H9 (cell line): ENCODE measurements at regions not wholly inside any gene's neighbourhood (a gene's known extent, or its start where the extent isn't known, plus 50 kb on each side); places are given as distances from the start of the nearest gene placed in this dataset.

Experiments used
- DNase-seq: peaks from one replicate; pipeline ENCODE4 v3.0.0-alpha.2; 2017
- H2AFZ ChIP-seq: one replicate; pipeline ENCODE4 v1.6.1; 2013; ENCODE audit warnings: mild to moderate bottlenecking, low read length, control low read depth, moderate library complexity
- H2AK5ac ChIP-seq: 2 replicates; pipeline ENCODE4 v1.6.1; 2013; ENCODE audit warnings: low read length, control low read depth, mixed read lengths; ENCODE audit not compliant: insufficient read length
- H2BK120ac ChIP-seq: one replicate; pipeline ENCODE4 v1.6.1; 2013; ENCODE audit warnings: low read depth, mild to moderate bottlenecking, low read length, control low read depth, inconsistent platforms; ENCODE audit not compliant: poor library complexity, severe bottlenecking
- H2BK12ac ChIP-seq: 2 replicates; pipeline ENCODE4 v1.6.1; 2013; ENCODE audit warnings: low read length, control low read depth, mixed read lengths, low read depth; ENCODE audit not compliant: insufficient read length
- H2BK15ac ChIP-seq: 2 replicates; pipeline ENCODE4 v1.6.1; 2013; ENCODE audit warnings: low read depth, low read length, control low read depth
- H2BK20ac ChIP-seq: one replicate; pipeline ENCODE4 v1.6.1; 2013; ENCODE audit warnings: low read depth, mild to moderate bottlenecking, low read length, control low read depth, inconsistent platforms; ENCODE audit not compliant: poor library complexity, severe bottlenecking
- H2BK5ac ChIP-seq: 2 replicates; pipeline ENCODE4 v1.6.1; 2013; ENCODE audit warnings: low read length, control low read depth, mixed read lengths; ENCODE audit not compliant: insufficient read length
- H3K14ac ChIP-seq: 2 replicates; pipeline ENCODE4 v1.6.1; 2013; ENCODE audit warnings: low read length, control low read depth; ENCODE audit not compliant: insufficient read depth
- H3K18ac ChIP-seq: 2 replicates; pipeline ENCODE4 v1.6.1; 2013; ENCODE audit warnings: low read depth, mild to moderate bottlenecking, mixed read lengths, low read length, control low read depth; ENCODE audit not compliant: insufficient read length
- H3K23ac ChIP-seq: 2 replicates; pipeline ENCODE4 v1.6.1; 2013; ENCODE audit warnings: low read length, control low read depth, mixed read lengths, low read depth; ENCODE audit not compliant: insufficient read length
- H3K23me2 ChIP-seq: 2 replicates; pipeline ENCODE4 v1.6.1; 2013; ENCODE audit warnings: low read depth, mild to moderate bottlenecking, mixed read lengths, low read length, control low read depth; ENCODE audit not compliant: insufficient read length, poor library complexity, severe bottlenecking
- H3K27ac ChIP-seq: 2 replicates; pipeline ENCODE4 v1.5.1; 2013; ENCODE audit warnings: low read length, control low read depth, mixed read lengths, low read depth; ENCODE audit not compliant: insufficient read length
- H3K27me3 ChIP-seq: 2 replicates; pipeline ENCODE4 v1.6.1; 2013; ENCODE audit warnings: low read length, control low read depth, inconsistent platforms; ENCODE audit not compliant: insufficient read depth
- H3K4ac ChIP-seq: 2 replicates; pipeline ENCODE4 v1.6.1; 2013; ENCODE audit warnings: low read depth, mild to moderate bottlenecking, control low read depth, inconsistent platforms, low read length, moderate library complexity
- H3K4me1 ChIP-seq: 2 replicates; pipeline ENCODE4 v1.6.1; 2013; ENCODE audit warnings: low read length, control low read depth, inconsistent platforms; ENCODE audit not compliant: insufficient read depth
- H3K4me2 ChIP-seq: 2 replicates; pipeline ENCODE4 v1.6.1; 2013; ENCODE audit warnings: low read length, control low read depth, mixed read lengths; ENCODE audit not compliant: insufficient read length, insufficient read depth
- H3K56ac ChIP-seq: 2 replicates; pipeline ENCODE4 v1.6.1; 2013; ENCODE audit warnings: low read depth, mild to moderate bottlenecking, mixed read lengths, low read length, control low read depth; ENCODE audit not compliant: insufficient read length
- H3K79me1 ChIP-seq: 2 replicates; pipeline ENCODE4 v1.6.1; 2013; ENCODE audit warnings: low read depth, mild to moderate bottlenecking, moderate library complexity, low read length, control low read depth, inconsistent platforms; ENCODE audit not compliant: insufficient read depth, poor library complexity, severe bottlenecking
- H3K79me2 ChIP-seq: 2 replicates; pipeline ENCODE4 v1.6.1; 2013; ENCODE audit warnings: low read length, control low read depth, inconsistent platforms; ENCODE audit not compliant: insufficient read depth
- H3K9ac ChIP-seq: 2 replicates; pipeline ENCODE4 v1.6.1; 2013; ENCODE audit warnings: low read length, control low read depth, mixed read lengths; ENCODE audit not compliant: insufficient read length; ENCODE audit errors: extremely low read depth
- H3K9me3 ChIP-seq: one replicate; pipeline ENCODE4 v1.6.1; 2013; ENCODE audit warnings: low read depth, low read length, inconsistent platforms; ENCODE audit not compliant: control insufficient read depth
- H3T11ph ChIP-seq: one replicate; pipeline ENCODE4 v1.6.1; 2013; ENCODE audit warnings: mild to moderate bottlenecking, low read length, control low read depth, inconsistent platforms
- H4K20me1 ChIP-seq: one replicate; pipeline ENCODE4 v1.6.1; 2013; ENCODE audit not compliant: control insufficient read depth, insufficient read length, insufficient read depth
- H4K5ac ChIP-seq: 2 replicates; pipeline ENCODE4 v1.6.1; 2013; ENCODE audit warnings: low read depth, mild to moderate bottlenecking, mixed read lengths, low read length, control low read depth; ENCODE audit not compliant: insufficient read length
- H4K8ac ChIP-seq: replicated peaks from 2 replicates; pipeline ENCODE4 v1.6.1; 2013; ENCODE audit warnings: low read length, control low read depth, mixed read lengths, low read depth; ENCODE audit not compliant: insufficient read length
- H4K91ac ChIP-seq: 2 replicates; pipeline ENCODE4 v1.6.1; 2013; ENCODE audit warnings: low read depth, mild to moderate bottlenecking, moderate library complexity, mixed read lengths, low read length, control low read depth; ENCODE audit not compliant: insufficient read length
- H3K27ac Mint-ChIP-seq, 3 experiments: 2 replicates in 2 of 3; 3 replicates in 1 of 3; pipeline ENCODE4 v1.8.0; 2020 to 2021; ENCODE audit warnings: mixed read lengths in 3 of 3, mild to moderate bottlenecking in 1 of 3, moderate library complexity in 1 of 3
- H3K27me3 Mint-ChIP-seq: 2 replicates; pipeline ENCODE4 v1.8.0; 2021; ENCODE audit warnings: low read depth, mild to moderate bottlenecking, moderate library complexity, mixed read lengths
- H3K36me3 Mint-ChIP-seq, 3 experiments: 2 replicates in 2 of 3; 3 replicates in 1 of 3; pipeline ENCODE4 v1.8.0; 2020 to 2021; ENCODE audit warnings: low read depth in 3 of 3, mixed read lengths in 3 of 3; ENCODE audit not compliant: insufficient read depth in 1 of 3
- H3K4me1 Mint-ChIP-seq, 2 experiments: 2 replicates each; pipeline ENCODE4 v1.8.0; 2020; ENCODE audit warnings: mixed read lengths in 2 of 2
- H3K4me3 Mint-ChIP-seq, 2 experiments: 2 replicates in 1 of 2; 3 replicates in 1 of 2; pipeline ENCODE4 v1.8.0; 2020 to 2021; ENCODE audit warnings: mild to moderate bottlenecking in 2 of 2, mixed read lengths in 2 of 2, moderate library complexity in 1 of 2
- H3K9me3 Mint-ChIP-seq, 2 experiments: 2 replicates in 1 of 2; 3 replicates in 1 of 2; pipeline ENCODE4 v1.8.0; 2020; ENCODE audit warnings: mild to moderate bottlenecking in 2 of 2, mixed read lengths in 2 of 2, moderate library complexity in 1 of 2
- CTCF ChIP-seq: fragments of 200-600 bp; sonication (generic); conservative IDR thresholded peaks from 3 replicates; pipeline ENCODE4 v1.8.0; 2021; ENCODE audit warnings: antibody characterized with exemption, mild to moderate bottlenecking
- WGBS: extraction: QIAGEN DNeasy Blood & Tissue Kit; methylation state at CpG from one replicate; pipeline ENCODE4 v1.1.7; 2013; ENCODE audit warnings: missing lambda C conversion rate, low lambda C conversion rate, mixed read lengths; ENCODE audit not compliant: insufficient read length; ENCODE audit errors: extremely low coverage; 5-methylcytosine and 5-hydroxymethylcytosine counted together

GRCh38 chr3:159761369-159761768, 227.3 kb upstream of the IL12A start:
- H3K56ac ChIP-seq, result no peak overlapping the region
- H3K4ac ChIP-seq, result no peak overlapping the region
- no peak overlapping the region for H3K4me2 ChIP-seq
- Mint-ChIP-seq H3K27me3 (peaks cover 10% of the 10 kb centered on the region), H3K36me3 (peaks cover 6 to 8% (median 7%) of the 10 kb centered on the region in 3 experiments), H3K4me1 (peaks cover 35 to 39% of the 10 kb centered on the region in 2 experiments), H3K27ac (no peak overlapping the region; a peak in 1 of 7 replicates), H3K9me3 (peaks cover 5 to 8% of the 10 kb centered on the region in 2 experiments), H3K4me3 (no peak overlapping the region)
- H2AFZ ChIP-seq, result no peak overlapping the region
- no peak overlapping the region for H3K9ac ChIP-seq
- H3K9me3 ChIP-seq, result no peaks in the 10 kb centered on the region
- H2BK5ac ChIP-seq, result no peak overlapping the region
- peaks cover 19% of the 10 kb centered on the region for H3K23me2 ChIP-seq
- no peaks in the 10 kb centered on the region for H3K79me2 ChIP-seq
- peaks cover 7% of the 10 kb centered on the region; the same call in 1 of the 2 replicates for H3K4me1 ChIP-seq
- no peak overlapping the region for H4K5ac ChIP-seq
- no peak overlapping the region for H2AK5ac ChIP-seq
- H4K8ac ChIP-seq, result no peak overlapping the region
- no peak overlapping the region for H3K14ac ChIP-seq
- H3K23ac ChIP-seq, result no peak overlapping the region
- H2BK15ac ChIP-seq, result no peak overlapping the region
- peaks cover 2% of the 10 kb centered on the region for H4K20me1 ChIP-seq
- H2BK12ac ChIP-seq, result no peak overlapping the region
- TF ChIP-seq CTCF, result no peak
- H3K79me1 ChIP-seq, result no peaks in the 10 kb centered on the region
- H3T11ph ChIP-seq, result no peak overlapping the region
- H3K27me3 ChIP-seq, result no peaks in the 10 kb centered on the region; the same call in 1 of the 2 replicates
- H3K27ac ChIP-seq, result no peak overlapping the region
- no peak overlapping the region for H4K91ac ChIP-seq
- WGBS, result no CpG with 5 or more reads among the region's 1 CpG
- no peak overlapping the region for H3K18ac ChIP-seq
- H2BK120ac ChIP-seq, result no peak overlapping the region
- DNase-seq, result no peak
- no peak overlapping the region for H2BK20ac ChIP-seq
